ENCODE measurements at regions not wholly inside any gene's neighbourhood (a gene's known extent, or its start where the extent isn't known, plus 50 kb on each side); places are given as distances from the start of the nearest gene placed in this dataset.

DNA sequence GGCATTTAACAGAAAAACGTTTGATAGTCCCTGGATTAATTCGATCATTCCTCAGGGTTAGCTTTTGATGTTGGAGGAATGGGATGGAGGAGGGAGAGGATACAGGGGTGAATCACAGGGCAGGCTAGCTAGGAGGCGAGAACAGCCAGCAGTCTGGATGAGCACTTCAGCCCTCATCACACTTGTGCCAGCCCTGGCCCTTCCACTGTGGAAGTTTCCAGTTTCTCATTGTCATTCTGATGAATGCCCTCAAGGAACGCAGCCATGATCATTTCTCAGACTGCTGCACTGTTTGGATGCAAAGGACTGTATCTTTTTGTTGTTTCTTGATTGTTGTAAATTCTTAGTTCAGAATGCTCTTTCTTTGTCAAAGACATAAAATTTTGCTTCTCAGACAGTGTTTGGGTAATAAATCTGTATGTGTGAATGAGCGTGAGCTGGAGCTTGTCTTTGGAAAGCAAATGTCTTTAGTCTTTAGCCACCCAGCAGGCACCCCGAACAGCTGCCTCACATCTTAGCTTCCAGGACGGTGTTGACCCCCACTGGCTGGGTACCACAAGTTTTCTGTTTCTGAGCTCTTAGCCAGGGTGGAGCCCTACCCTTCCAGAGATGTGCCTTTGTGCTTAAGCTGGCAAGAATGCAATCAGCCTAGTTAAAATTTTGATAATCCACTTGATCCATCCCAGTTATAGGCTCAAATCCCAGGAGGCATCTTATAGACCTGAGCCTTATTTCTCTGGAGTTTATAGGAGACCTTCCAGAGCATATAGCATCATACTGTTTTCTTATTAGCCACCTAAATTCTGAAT lies 121.1 kb downstream of the PDCD6IP start:
- Histone ChIP-seq H3K4me3 (ENCODE audit: insufficient read depth, low read depth, low read length) (no peak overlapping the region), H3K36me3 (ENCODE audit: control insufficient read depth, insufficient read depth, low read length) (no peaks in the 10 kb centered on the region), H3K27me3 (ENCODE audit: control insufficient read depth, insufficient read depth, low read length, poor library complexity, severe bottlenecking) (no peaks in the 10 kb centered on the region), H3K9me3 (ENCODE audit: control insufficient read depth, low read length) (no peaks in the 10 kb centered on the region), H3K27ac (ENCODE audit: insufficient read depth, low read depth, low read length, poor library complexity, severe bottlenecking) (no peak overlapping the region), H3K4me1 (ENCODE audit: control insufficient read depth, insufficient read depth, low read length) (peaks cover 7% of the 10 kb centered on the region)
- WGBS, 2 experiments: 73% methylated on average over 7 of the region's 7 CpGs

DNA sequence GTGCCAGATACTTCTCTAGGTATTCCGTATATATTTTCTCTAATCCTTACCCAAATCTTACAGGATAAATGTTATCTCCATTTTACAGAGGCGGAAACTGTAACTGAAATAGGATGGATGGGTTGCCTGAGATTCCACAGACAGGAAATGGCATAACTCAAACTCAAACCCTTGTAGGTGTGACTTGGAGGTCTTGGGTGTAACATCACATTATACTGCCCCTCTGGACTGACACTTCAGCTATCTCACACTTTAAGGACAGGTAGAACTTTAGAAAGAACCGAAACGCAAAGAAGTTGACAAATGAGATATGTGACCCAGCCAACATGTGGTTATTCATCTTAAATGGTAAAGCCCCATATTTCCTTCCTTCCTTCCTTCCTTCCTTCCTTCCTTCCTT lies 122.1 kb downstream of the PDCD6IP start:
- Histone ChIP-seq H3K27ac (ENCODE audit: insufficient read depth, low read depth, low read length, poor library complexity, severe bottlenecking) (no peak overlapping the region), H3K36me3 (ENCODE audit: control insufficient read depth, insufficient read depth, low read length) (no peaks in the 10 kb centered on the region), H3K27me3 (ENCODE audit: control insufficient read depth, insufficient read depth, low read length, poor library complexity, severe bottlenecking) (no peaks in the 10 kb centered on the region), H3K4me3 (ENCODE audit: insufficient read depth, low read depth, low read length) (no peak overlapping the region), H3K9me3 (ENCODE audit: control insufficient read depth, low read length) (no peaks in the 10 kb centered on the region), H3K4me1 (ENCODE audit: control insufficient read depth, insufficient read depth, low read length) (peaks cover 3% of the 10 kb centered on the region)
- WGBS, 2 experiments: 97 to 100% methylated on average over 4 of the region's 4 CpGs

DNA sequence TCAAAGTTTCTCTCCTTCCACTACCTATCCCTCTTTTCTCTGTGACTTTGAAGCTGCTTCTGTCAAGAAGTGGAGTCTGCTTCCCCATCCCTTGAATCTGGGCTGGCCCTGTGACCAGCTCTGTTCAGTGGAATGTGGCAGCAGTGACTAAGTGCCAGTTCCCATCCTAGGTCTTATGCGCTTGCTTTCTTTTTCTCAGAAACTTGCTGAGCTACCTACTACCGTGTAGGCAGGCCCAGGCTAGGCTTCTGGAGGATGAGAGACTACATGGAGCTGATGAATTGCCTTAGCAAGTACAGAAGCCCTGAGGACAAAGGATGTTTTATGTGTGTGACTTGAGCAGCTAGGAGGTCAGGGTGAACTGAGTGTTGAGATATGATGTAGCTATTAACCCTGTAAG lies 123.2 kb downstream of the PDCD6IP start:
- H3K4me3 ChIP-seq (ENCODE audit: insufficient read depth, low read depth, low read length): no peak overlapping the region
- H3K4me1 ChIP-seq (ENCODE audit: control insufficient read depth, insufficient read depth, low read length): peaks cover 3% of the 10 kb centered on the region
- H3K9me3 ChIP-seq (ENCODE audit: control insufficient read depth, low read length): no peaks in the 10 kb centered on the region
- 93 to 94% methylated on average over 2 of the region's 2 CpGs for whole genome bisulfite sequencing, 2 experiments
- H3K27me3 ChIP-seq (ENCODE audit: control insufficient read depth, insufficient read depth, low read length, poor library complexity, severe bottlenecking): no peaks in the 10 kb centered on the region
- no peak overlapping the region for H3K27ac ChIP-seq (ENCODE audit: insufficient read depth, low read depth, low read length, poor library complexity, severe bottlenecking)
- no peaks in the 10 kb centered on the region for H3K36me3 ChIP-seq (ENCODE audit: control insufficient read depth, insufficient read depth, low read length)

DNA sequence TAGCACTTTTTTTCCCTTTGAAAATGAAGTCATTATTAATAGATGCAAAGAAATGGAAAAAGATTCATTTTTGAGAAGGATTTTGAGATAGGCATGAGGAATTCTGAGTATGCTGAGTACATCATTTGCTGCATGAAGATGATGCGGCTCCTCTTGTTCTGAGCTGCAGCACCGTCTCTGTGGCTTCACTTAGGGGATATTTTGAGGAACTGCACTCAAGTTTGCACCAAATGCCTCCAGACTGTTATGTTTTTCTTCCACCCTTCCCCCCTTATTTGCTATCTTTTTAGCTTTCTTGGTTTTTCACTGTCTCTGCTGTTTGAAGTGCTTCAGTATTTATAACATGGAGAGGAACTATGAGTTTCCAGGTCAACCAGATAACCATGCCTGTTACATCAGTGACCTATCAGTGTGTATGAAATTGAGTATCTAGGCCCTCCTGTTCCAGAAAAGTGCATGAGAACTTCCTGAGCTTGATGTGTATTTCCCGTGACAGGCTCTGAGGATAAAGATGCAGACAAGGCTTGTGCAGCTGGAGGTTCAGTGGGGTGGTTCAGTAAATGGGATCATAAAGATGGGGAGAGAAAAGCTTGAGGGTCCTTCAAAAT lies 128.7 kb downstream of the PDCD6IP start:
- 94 to 96% methylated on average over 3 of the region's 3 CpGs for WGBS, 2 experiments
- no peaks in the 10 kb centered on the region for H3K4me1 ChIP-seq (ENCODE audit: control insufficient read depth, insufficient read depth, low read length)
- no peaks in the 10 kb centered on the region for H3K27me3 ChIP-seq (ENCODE audit: control insufficient read depth, insufficient read depth, low read length, poor library complexity, severe bottlenecking)

DNA sequence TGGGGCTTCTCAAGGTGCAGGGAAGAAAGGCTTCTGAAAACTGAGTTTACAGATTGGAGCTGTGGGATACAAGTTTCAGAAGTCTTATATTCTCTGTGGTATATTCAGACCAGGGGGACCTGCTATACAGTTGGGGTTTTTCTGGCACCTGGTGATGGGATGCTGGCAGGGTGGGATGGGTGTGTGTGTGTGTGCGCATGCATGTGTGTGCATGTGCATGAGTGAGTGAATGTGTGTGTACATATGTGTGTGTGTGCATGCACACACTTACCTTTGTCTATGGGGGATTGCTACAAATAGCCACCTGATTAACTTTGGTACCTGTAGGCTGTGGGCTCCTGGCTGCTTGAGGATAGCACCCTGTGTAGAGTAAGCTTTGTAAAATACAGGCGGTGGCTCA lies 131.4 kb downstream of the PDCD6IP start:
- 95% methylated on average over 2 of the region's 2 CpGs for WGBS, 2 experiments

More for the DNA sequence above, 128.7 kb downstream of the PDCD6IP start:
- Histone ChIP-seq H3K9me3 (ENCODE audit: control insufficient read depth, low read length) (no peaks in the 10 kb centered on the region), H3K36me3 (ENCODE audit: control insufficient read depth, insufficient read depth, low read length) (no peaks in the 10 kb centered on the region), H3K27ac (ENCODE audit: insufficient read depth, low read depth, low read length, poor library complexity, severe bottlenecking) (no peak overlapping the region), H3K4me3 (ENCODE audit: insufficient read depth, low read depth, low read length) (no peak overlapping the region)

DNA sequence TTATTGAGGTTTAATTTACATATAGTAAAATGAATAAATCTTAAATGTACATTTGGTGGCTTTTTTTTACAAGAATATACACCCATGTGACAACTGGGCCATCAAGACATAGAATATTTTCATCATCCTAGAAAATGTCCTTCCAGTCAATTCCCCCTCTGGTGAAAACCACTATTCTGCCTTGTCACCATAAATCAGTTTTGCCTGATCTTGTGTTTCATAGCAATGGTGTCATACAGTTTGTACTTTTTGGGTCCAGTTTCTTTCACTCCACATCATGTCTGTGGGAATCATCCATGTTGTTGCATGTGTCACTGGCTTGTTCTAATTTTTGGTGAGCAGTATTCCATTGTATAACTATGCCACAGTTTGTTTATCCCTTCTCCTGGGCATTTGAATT lies 133.1 kb downstream of the PDCD6IP start:
- H3K4me1 ChIP-seq (ENCODE audit: control insufficient read depth, insufficient read depth, low read length): peaks cover 3% of the 10 kb centered on the region

More for the DNA sequence above, 131.4 kb downstream of the PDCD6IP start:
- no peak overlapping the region for H3K27ac ChIP-seq (ENCODE audit: insufficient read depth, low read depth, low read length, poor library complexity, severe bottlenecking)
- H3K4me3 ChIP-seq (ENCODE audit: insufficient read depth, low read depth, low read length): no peak overlapping the region
- H3K36me3 ChIP-seq (ENCODE audit: control insufficient read depth, insufficient read depth, low read length): no peaks in the 10 kb centered on the region
- H3K9me3 ChIP-seq (ENCODE audit: control insufficient read depth, low read length): no peaks in the 10 kb centered on the region
- peaks cover 3% of the 10 kb centered on the region for H3K4me1 ChIP-seq (ENCODE audit: control insufficient read depth, insufficient read depth, low read length)
- no peaks in the 10 kb centered on the region for H3K27me3 ChIP-seq (ENCODE audit: control insufficient read depth, insufficient read depth, low read length, poor library complexity, severe bottlenecking)

DNA sequence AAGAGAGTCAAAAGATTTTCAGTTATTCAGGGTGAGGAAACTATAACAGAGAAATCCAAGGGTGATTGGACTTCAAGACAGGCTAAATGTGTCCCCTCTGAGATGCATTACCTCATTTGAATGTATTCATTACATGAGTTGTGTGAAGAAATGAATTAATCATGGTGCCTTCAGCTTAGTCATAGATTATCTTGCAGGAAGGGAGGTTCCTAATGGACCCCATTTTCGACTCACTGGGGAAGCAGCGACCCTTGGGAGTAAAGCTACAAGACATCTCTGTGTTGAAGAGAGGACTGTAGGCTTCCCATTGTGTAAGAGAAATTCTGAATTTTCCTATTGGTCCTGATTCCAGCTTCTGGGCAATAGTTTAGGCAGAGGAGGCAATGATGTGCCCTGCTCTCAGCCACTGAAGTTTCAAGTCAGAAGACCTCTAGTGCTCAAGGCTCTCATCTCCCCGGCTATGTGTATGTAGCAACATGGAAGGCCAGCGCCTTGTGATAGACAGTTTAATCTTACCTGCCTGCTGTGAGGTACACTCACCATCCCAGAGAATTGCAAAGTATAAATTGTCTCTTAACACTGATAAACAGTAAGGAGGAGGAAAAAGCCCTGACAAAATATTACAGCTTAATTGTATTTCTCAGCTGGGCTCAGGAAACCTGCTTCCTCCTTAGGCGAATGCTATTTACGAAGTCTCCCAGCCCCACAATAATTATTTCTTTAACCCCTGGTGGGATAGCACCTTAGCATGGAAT lies 133.8 kb downstream of the PDCD6IP start:
- 93 to 96% methylated on average over 6 of the region's 6 CpGs for WGBS, 2 experiments
- H3K36me3 ChIP-seq (ENCODE audit: control insufficient read depth, insufficient read depth, low read length): no peaks in the 10 kb centered on the region
- H3K4me1 ChIP-seq (ENCODE audit: control insufficient read depth, insufficient read depth, low read length): peaks cover 3% of the 10 kb centered on the region
- no peak overlapping the region for H3K27ac ChIP-seq (ENCODE audit: insufficient read depth, low read depth, low read length, poor library complexity, severe bottlenecking)
- no peak overlapping the region for H3K4me3 ChIP-seq (ENCODE audit: insufficient read depth, low read depth, low read length)
- H3K9me3 ChIP-seq (ENCODE audit: control insufficient read depth, low read length): no peaks in the 10 kb centered on the region
- no peaks in the 10 kb centered on the region for H3K27me3 ChIP-seq (ENCODE audit: control insufficient read depth, insufficient read depth, low read length, poor library complexity, severe bottlenecking)

More for the DNA sequence above, 133.1 kb downstream of the PDCD6IP start:
- Histone ChIP-seq H3K9me3 (ENCODE audit: control insufficient read depth, low read length) (no peaks in the 10 kb centered on the region), H3K4me3 (ENCODE audit: insufficient read depth, low read depth, low read length) (no peak overlapping the region), H3K27me3 (ENCODE audit: control insufficient read depth, insufficient read depth, low read length, poor library complexity, severe bottlenecking) (no peaks in the 10 kb centered on the region), H3K36me3 (ENCODE audit: control insufficient read depth, insufficient read depth, low read length) (no peaks in the 10 kb centered on the region), H3K27ac (ENCODE audit: insufficient read depth, low read depth, low read length, poor library complexity, severe bottlenecking) (no peak overlapping the region)

DNA sequence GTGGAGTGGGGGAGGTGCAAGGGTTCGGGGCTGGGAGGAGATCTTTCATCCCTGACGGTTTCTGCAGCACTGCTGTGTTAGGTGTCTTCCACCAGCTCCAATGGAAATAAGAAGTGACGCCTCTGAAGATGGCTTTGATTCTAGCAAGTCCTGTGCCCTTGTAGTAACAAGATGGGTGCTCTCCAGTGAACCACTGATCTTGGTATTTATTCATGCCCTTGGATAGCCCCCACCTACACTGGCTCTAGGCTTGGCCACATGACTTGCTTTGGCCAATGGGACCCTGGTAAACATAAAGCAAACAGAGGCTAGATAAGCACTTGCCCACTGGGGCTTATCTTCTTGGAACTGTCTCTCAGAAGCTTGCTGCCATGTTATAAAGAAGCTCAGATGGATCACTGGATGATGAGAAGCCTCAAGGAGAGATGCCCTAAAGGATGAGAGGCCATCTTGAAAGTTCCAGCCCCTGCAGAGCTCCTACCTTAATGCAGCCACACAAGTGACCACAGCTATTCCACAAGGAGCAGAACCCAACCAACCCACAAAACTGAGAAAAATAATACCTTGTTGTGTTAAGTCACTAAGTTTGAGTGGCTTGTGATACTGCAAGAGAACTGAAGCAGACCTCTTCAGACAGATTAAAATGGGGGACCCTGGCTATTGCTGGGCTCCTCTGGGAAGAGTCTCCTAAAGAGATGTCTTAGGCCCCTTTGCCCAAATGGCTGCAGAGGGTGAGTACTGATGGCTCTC lies 137.9 kb downstream of the PDCD6IP start:
- no peak overlapping the region for H3K4me3 ChIP-seq (ENCODE audit: insufficient read depth, low read depth, low read length)
- H3K27ac ChIP-seq (ENCODE audit: insufficient read depth, low read depth, low read length, poor library complexity, severe bottlenecking): no peak overlapping the region
- no peaks in the 10 kb centered on the region for H3K36me3 ChIP-seq (ENCODE audit: control insufficient read depth, insufficient read depth, low read length)
- peaks cover 3% of the 10 kb centered on the region for H3K4me1 ChIP-seq (ENCODE audit: control insufficient read depth, insufficient read depth, low read length)
- 91 to 92% methylated on average over 3 of the region's 3 CpGs for WGBS, 2 experiments
- no peaks in the 10 kb centered on the region for H3K9me3 ChIP-seq (ENCODE audit: control insufficient read depth, low read length)
- no peaks in the 10 kb centered on the region for H3K27me3 ChIP-seq (ENCODE audit: control insufficient read depth, insufficient read depth, low read length, poor library complexity, severe bottlenecking)

DNA sequence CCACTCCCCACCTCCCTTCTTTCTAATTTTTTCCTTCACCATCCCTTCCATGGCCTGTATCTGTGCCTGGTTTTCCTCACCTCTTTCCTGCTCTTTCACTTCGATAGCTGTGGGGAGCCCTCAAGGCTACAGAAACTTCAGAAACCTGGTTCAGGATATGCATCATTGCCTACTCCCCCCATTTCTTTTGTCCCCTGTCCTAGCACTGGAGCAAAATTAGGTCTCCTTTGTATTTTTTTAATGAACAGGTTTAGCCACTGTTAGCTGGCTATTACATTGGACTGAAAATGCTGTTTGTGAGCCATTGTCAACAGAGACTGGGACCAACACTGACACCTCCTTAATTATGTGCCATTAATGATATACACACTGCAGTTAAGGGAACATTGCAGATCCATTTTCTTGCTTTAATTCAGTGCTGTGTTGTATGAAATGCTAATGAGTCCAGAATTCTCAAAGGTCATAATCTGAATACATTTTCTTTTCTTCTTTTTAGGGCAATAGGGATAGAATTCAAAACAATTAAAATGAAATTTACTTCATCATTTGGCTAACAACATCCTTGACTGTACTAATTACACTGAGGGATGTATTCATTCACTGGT lies 138.6 kb downstream of the PDCD6IP start:
- H3K36me3 ChIP-seq (ENCODE audit: control insufficient read depth, insufficient read depth, low read length): no peaks in the 10 kb centered on the region
- H3K4me1 ChIP-seq (ENCODE audit: control insufficient read depth, insufficient read depth, low read length): peaks cover 3% of the 10 kb centered on the region
- WGBS, 2 experiments: 73 to 74% methylated on average over 1 of the region's 1 CpG
- H3K27ac ChIP-seq (ENCODE audit: insufficient read depth, low read depth, low read length, poor library complexity, severe bottlenecking): no peak overlapping the region
- H3K27me3 ChIP-seq (ENCODE audit: control insufficient read depth, insufficient read depth, low read length, poor library complexity, severe bottlenecking): no peaks in the 10 kb centered on the region
- H3K9me3 ChIP-seq (ENCODE audit: control insufficient read depth, low read length): no peaks in the 10 kb centered on the region
- no peak overlapping the region for H3K4me3 ChIP-seq (ENCODE audit: insufficient read depth, low read depth, low read length)

Measured in ectodermal cell (in vitro differentiated cells).